Coronary artery (tissue), 2 donors: ENCODE measurements at regions not wholly inside any gene's neighbourhood (a gene's known extent, or its start where the extent isn't known, plus 50 kb on each side); places are given as distances from the start of the nearest gene placed in this dataset.

Experiments used
- DNase-seq: peaks from one replicate; pipeline ENCODE4 v3.0.0-alpha.2; 2017; ENCODE audit warnings: low spot score
- H3K27ac ChIP-seq, 2 donors: fragments of 200-600 bp; sonication (generic); one replicate each; pipeline ENCODE4 v1.5.1; 2016 to 2019
- H3K4me3 ChIP-seq: fragments of 200-600 bp; sonication (generic); 2 replicates; pipeline ENCODE4 v1.5.1; 2016; ENCODE audit warnings: mild to moderate bottlenecking, moderate library complexity
- CTCF ChIP-seq: fragments of 200-600 bp; sonication (generic); IDR thresholded peaks from one replicate; pipeline ENCODE4 v1.5.1; 2019; ENCODE audit warnings: antibody characterized with exemption

GRCh38 chr9:120294003-120294402, 286.0 kb downstream of the CDK5RAP2 start:
- H3K4me3 ChIP-seq, result no peak overlapping the region
- TF ChIP-seq CTCF, result no peak
- no peak overlapping the region for H3K27ac ChIP-seq
- DNase-seq, result no peak

GRCh38 chr9:120292606-120293005, 287.4 kb downstream of the CDK5RAP2 start:
- no peak overlapping the region for H3K4me3 ChIP-seq
- no peak for TF ChIP-seq CTCF
- no peak for DNase-seq
- H3K27ac ChIP-seq, result no peak overlapping the region

DNA sequence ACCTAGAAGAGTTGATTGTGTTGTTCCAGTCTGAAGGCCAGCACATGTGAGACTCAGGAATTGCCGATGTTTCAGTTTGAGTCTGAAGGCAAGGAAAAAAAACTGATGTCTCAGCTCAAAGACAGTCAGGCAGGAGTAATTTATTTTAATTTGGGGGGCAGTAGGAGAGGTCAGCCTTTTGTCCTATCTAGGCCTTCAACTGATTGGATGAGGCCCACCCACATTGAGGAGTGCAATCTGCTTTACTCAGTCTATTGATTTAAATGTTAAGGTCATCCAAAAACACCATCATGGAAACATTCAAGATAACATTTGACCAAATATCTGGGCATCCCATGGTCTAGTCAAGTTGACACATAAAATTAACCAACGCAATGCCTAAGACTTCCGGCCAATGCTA, 288.9 kb downstream of the CDK5RAP2 start:
- no peak for DNase-seq
- no peak for TF ChIP-seq CTCF
- no peak overlapping the region for H3K27ac ChIP-seq
- no peak overlapping the region for H3K4me3 ChIP-seq

- Histone ChIP-seq H3K4me3 (no peak overlapping the region), H3K27ac (no peak overlapping the region)
- no peak for DNase-seq
- TF ChIP-seq CTCF, result no peak
These were observed 289.7 kb downstream of the CDK5RAP2 start for GRCh38 chr9:120289990-120290975.

DNA sequence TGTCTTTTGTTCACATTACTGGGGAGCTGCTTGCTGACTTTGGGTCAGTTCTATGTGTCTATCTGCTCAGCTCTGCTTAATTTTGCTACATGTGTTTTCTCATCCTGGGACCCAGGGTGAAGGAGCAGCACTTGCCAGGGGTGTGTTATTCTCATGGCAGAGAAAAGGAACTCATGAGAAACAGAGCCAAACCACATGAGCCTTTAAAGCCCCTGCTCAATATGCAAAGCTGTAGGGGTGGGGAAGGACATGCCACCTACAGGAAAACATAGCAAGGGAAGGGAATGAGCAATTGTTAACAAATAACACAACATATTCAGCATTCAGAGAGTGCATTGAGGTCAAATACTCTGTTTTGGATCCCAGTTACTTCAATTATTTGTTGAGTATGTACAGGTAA, 290.9 kb downstream of the CDK5RAP2 start:
- no peak overlapping the region for H3K4me3 ChIP-seq
- H3K27ac ChIP-seq, result no peak overlapping the region
- no peak for TF ChIP-seq CTCF
- no peak for DNase-seq

DNA sequence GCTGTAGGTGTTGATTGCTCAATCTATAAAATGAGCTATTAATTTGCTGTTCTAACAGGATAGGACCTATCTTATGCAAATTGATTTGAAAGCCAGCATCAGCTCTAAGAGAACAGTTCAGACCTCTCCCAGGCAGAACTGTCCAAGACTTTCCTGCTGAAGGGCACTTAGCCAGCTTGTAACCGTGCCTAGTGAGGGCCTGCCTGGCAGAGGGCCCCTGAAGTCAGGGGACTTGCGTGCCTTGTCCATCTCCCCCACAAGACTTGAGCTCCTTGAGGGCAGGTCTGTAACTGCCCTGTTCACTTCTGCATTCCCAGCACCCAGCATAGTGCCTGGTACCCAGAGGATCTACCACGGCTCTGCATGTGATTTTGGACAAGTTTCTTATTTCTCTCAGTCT, 293.4 kb downstream of the CDK5RAP2 start:
- H3K27ac ChIP-seq, result no peak overlapping the region
- H3K4me3 ChIP-seq, result no peak overlapping the region

More for the DNA sequence above, 293.4 kb downstream of the CDK5RAP2 start:
- no peak for TF ChIP-seq CTCF
- DNase-seq, result no peak
